Inflammatory macrophage (primary cell): ENCODE measurements at regions not wholly inside any gene's neighbourhood (a gene's known extent, or its start where the extent isn't known, plus 50 kb on each side); places are given as distances from the start of the nearest gene placed in this dataset.
"Not testable (repeated sequence)": the region's sequence is repeated elsewhere in the genome, so short reads cannot be mapped to it uniquely, and the experiment has no call there.

Experiments used
- DNase-seq, 2 donors: peaks; one replicate each; pipeline ENCODE4 v3.0.0-alpha.2; 2020 to 2022

DNA sequence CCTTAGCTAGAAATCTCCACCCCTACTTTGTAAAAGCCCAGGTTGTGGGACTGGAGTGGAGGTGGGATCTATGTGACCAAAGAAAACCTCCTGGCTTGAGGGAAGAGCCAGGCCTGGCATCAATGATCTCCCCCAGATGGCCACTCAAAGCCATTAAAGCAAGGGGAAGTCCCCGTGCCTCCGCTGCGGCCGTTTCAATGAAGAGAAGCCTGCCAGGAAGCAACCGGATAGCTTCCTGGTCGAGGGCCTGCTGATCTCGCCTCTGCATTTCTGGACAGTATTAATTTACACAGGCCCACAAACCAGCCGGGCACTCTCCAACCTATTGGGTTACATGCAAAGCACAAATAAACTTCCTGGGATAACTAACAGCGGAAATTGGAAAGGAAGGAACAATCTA lies 160.5 kb upstream of the MSX2 start:
- DNase-seq, result no peak

DNA sequence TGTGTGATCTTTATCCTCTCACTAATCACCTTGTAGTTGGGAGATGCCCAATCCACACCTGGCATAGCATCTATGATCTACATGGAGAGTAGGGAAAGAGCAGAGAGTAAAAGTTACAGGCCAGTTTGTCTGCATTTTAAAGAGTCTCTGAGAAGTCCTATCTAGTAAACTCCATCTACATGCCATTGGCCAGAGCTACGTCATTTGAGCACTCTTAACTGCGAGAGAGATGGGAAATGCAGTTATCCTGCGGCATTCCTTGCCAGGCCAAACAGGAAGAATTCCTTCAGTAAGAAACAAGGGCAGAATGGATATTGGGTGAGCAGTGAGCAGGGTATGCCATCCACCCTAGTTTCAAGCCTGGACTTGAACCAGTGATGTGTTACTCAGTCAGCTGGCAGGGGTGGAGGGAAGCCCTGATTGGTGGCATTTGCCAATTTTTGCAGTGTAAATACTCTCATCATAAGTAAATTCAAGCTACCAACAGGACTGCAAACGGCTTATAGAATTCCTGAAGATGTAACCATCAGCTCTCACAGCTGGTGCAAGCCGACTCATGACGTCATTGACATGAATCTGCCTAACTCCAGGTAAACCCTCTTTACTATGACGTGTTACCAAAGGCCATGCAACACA lies 156.8 kb upstream of the MSX2 start:
- no peak for DNase-seq

DNA sequence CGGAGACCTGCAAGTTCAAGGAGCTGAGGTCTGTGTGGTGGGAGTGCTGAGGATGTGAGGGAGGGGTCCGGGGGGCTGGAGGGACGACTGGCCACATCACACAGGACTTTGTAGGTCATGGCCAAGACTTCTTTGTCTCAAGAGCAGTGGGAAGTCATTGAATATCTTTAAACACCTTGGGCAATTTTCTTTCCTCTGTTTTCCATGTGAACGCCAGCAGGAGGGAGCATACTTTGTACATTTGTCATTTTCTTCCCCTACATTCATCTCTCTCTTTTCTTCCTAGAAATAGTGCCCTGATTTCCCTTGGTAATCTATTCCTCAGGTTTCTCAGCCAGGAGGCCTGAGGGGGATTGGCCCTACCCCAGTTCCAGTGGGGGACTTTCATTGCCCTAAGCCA lies 153.7 kb upstream of the MSX2 start:
- no peak for DNase-seq

DNA sequence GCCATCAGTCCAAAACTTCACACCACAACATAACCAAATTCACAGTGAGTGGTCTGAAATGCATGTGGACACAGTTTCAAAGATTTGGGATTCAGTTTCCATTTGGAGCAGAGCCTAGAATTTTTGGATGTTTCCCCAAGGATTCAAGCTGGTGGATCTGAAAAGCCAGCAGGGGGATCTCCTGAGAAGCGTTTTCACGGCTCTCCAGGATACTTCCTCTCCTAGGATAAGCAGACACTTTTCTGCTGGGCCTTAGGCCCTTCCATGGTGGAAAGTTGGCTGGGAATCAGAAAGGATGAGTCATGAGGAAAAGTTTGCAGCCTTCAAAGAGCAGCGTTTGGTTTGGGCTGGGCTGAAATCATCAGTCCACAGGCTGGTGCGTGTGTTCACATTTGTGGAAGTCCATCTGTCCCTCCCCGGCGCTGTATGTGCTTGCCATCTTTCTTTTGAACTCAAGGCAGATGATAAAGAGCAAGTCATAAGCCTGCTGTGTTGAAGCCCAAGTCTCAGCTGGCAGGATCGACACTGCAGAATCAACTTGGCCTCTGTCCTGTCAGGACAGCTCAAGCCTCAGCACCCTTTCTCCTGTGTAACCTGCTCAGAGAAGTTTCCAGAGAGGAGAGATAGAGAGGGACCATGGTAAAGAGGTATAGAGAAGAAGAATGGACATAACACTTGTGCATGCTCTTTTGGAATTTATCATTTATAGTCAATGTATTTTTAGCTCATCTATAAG lies 152.6 kb upstream of the MSX2 start:
- DNase-seq, result no peak

DNA sequence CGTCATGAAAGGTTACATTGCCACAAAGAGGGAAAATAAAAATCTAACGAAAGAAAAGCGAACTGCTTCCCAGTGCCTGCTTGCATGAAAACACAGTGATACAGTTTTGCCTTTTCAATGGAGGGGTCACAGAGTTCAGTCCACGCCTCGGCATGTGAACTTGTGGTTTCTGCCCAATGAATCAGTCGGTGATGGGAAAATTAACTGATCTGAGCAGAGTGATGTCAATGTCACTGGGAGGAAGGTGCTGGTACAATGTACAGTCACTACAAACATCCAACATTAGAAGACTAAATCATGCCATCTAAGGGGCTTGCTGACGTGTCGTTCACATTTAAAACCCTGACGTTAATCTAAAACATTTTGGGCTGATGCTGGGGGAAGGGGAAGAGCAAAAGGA lies 151.8 kb upstream of the MSX2 start:
- DNase-seq, result no peak

DNA sequence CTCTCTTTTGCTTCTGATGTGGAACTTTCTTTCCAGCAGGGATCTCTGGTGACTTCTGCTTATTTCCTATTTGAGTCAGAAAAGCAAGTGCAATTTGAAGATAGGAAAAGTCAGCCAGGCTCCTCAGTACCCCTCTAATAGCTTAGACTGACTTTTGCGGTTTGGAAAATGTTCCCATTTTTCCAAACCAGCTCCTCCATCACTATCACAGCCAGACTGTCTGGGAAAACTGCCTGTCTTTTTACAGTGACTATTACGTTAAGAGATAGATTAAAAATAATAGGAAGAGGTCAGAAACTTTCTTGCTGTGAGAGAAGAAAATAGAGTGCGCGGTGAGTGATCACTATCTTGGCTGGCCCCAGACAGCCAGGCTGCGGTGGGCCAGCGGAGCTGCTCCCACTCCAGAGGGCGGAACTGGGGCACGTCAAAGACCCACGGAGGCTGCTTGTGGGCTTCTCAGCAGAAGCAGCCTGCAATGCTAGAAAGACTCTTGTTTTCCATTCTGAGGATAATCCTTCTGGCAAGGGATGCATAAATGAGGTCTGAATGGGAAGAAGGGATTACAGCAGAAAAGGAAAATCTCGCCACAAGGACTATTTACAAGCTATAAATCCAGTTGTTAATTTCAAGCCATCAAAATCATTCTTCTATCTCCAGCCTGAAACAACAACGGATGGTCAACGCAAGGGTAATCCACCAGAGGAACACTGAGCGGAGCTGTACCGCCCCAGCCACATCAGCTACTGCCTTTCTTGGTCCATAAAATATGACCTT lies 151.0 kb upstream of the MSX2 start:
- no peak for DNase-seq

DNA sequence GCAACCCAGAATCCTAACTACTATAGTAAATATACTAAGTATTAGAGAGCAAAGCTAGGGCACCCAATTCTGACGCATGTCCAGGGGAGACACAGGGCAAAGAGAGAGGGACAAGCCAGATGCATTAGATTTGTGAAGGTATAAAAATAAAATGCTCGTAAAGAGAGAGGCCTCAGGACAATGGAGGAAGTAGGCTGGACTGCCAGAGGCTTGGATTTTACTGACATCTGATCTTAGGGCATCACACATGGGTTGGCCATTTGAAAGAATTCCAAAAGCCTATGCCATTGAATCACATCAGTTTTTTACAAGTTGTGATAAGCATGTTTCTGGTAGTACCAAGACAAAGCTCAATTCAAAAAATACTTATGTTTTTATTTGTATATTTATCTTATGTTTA lies 149.3 kb upstream of the MSX2 start:
- no peak for DNase-seq

DNA sequence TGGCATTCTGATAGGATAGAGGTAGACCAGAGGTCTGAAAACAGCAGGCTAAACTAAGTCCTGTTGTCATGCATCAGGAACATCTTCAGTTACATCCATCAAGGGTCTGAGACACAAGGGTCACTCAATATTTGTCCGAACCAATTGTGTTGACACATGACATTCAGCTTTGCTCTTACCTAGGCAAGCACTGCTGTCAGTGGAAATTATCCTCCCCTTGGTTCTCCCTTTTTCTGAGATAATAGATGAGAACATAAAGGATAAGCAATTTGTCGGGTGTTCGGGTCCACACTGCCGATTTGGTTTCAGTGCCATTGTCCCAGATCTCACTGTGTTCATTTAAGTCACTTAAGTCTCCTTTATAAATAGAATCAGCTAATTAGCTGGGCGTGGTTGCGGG lies 148.3 kb upstream of the MSX2 start:
- no peak for DNase-seq

DNA sequence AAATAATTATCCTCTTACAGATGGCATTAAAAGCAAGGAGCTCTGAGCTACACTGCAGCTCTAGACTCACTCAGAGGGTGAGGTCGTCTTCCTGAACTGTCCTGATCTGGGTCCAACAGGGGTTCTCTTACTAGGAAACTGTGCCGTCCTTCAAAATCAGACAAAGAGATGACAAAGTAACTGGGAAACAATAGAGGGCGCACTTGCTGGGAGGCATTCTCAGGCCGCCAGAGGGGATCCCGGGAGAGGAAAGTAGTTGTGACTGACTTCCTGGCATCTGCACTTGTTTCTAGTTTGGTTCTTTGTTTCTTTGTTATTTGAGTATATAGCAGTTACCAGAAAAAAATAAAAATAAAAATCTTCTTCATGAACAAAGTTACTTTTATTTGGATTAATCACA lies 142.9 kb upstream of the MSX2 start:
- DNase-seq, result peak in 1 of 2 donors; percentile 12

DNA sequence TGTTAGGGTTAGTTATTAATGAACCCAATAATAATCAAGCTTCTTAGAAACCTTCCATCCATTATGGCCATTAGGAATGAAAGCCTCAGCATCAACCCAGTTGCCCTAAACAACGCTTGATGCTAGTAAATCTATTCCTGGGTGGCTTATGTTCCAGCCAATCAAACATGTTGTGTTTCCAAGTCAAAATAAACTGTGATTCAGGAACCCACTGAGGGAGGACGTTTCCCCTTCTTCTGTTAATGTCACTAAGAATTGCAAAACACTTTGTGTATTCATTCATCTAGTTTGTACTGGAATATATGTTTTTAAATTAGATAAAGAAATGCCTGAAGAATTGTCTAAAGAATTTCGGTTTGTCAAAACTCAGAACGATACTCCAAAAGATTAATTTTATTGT lies 142.5 kb upstream of the MSX2 start:
- no peak for DNase-seq

DNA sequence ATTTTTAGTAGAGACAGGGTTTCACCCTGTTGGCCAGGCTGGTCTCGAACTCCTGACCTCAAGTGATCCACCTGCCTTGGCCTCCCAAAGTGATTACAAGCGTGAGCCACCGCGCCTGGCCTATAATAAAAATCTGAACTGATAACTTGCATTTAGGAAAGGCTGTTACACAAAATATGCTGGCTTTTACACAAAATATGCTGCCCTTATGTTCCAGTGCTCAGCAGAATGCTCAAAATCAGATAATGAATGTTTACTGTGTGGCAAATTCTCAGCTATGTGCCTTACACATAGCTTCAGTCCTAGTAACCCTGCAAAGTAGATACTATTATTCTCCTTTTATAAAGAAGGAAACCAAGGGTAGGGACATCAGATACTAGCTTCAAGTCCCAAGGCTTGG lies 141.3 kb upstream of the MSX2 start:
- no peak for DNase-seq

DNA sequence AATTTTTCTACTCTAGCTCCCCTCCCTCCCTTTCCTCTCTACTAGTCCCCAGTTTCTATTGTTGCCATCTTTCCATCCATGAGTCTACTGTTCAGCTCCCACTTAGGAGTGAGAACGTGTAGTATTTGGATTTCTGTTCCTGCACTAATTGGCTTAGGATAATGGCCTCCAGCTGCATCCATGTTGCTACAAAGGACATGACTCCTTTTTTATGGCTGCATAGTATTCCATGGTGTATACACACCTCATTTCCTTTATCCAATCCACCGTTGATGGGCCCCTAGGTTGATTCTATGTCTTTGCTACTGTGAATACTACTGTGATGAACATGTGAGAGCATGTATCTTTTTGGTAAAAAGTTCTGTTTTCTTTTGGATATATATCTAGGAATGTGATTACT lies 138.9 kb upstream of the MSX2 start:
- no peak for DNase-seq

DNA sequence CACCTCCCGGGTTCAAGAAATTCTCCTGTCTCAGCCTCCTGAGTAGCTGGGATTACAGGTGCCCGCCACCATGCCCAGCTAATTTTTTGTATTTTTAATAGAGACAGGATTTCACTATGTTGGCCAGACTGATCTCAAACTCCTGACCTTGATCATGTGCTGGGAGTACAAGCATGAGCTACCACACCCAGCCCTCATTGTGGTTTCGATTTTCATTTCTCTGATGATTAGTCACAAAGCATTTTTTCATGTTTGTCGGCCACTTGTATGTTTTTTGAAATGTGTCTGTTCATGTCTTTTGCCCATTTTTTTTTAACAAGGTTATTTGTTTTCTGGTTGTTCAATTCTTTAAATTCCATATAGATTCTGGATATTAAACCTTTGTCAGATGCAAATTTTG lies 138.2 kb upstream of the MSX2 start:
- DNase-seq, result not testable (repeated sequence)

DNA sequence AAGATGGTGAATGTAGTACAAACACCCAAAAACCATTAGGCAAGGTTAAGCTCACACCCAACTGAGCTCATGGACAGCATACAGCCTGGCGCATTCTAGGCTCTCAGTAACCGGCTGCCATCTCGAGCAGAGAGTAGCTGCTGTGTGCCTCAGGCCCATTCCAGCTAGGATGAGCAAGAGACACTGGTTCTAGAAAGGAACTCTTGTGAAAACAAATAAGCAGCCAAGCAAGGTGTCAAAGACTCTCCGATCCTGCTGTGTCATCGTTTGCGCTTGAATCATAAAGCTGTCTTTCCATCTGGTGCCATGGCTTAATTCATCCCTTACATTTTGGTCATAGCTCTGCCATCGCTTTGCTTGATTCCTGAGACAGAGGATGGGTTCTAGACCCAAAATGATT lies 135.4 kb upstream of the MSX2 start:
- no peak for DNase-seq

DNA sequence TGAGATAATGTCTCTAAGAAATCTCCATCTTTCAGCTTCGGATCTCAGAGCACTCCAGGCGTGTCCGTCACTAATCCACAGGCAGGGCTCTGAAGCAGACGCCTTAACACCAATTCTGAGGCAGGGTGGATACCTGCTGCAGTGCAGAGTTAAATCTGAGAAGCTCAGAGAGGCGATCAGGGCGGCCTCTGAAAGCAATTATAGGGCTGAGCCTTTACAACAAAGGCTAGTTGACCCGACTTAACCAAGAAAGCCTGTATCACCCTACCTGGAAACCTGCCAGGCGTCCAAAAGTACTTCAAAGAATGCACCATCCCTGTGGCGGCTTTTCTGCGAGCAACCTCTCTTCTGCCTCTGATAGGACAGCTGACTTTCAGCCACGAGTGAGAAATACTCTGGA lies 134.8 kb upstream of the MSX2 start:
- no peak for DNase-seq

DNA sequence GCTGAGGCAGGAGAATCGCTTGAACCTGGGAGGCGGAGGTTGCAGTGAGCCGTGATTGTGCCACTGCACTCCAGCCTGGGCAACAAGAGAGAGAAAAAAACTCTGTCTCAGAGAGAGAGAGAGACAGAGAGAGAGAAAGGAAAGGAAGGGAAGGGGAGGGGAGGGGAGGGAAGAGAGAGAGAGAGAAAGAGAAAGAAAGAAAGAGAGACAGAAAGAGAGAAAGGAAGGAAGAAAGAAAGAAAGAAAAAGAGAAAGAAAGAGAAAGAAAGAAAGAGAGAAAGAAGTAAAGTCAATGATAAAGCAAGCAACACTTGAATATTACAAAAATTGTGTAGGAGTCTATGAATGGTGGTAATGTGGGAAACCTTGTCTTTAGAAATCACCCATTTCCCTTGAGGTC lies 133.6 kb upstream of the MSX2 start:
- no peak for DNase-seq

DNA sequence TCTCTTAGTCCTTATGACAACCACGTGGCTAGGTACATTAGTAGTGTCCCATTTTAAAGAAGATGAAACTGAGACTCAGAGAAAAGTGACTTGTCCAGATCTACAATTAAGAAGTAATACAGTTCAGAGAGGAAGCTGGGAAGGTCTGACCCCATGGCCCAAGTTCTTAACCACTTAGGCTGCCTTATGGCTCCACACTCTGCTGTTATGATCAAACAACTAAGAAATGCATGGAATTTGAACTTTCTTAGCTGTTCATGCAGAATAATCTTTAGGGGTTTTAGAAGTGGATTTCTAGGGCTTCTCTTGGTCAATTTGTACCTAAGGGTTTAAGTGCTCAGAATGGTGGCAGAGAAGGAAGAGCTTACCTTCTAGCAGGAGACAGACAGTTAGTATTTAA lies 128.0 kb upstream of the MSX2 start:
- no peak for DNase-seq

DNA sequence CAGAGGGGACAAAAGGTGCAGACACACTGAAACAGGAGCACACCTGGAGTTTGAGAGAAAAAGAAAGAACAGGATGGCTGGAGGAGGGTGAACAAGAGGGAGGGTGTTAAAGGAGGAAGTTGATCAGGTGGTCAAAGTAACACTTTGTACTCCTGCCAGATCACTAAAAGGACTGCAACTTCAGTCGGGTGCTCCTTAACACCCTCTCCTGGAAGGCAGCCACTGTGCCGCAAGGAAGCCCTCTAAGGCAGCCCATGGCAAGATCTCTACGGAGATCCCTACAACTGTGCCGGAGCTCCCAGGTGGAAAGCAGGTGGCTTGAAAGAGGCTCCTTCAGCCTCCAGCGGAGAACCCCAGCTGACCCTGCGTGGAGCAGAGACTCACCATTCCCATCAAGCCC lies 124.4 kb upstream of the MSX2 start:
- DNase-seq, result no peak

DNA sequence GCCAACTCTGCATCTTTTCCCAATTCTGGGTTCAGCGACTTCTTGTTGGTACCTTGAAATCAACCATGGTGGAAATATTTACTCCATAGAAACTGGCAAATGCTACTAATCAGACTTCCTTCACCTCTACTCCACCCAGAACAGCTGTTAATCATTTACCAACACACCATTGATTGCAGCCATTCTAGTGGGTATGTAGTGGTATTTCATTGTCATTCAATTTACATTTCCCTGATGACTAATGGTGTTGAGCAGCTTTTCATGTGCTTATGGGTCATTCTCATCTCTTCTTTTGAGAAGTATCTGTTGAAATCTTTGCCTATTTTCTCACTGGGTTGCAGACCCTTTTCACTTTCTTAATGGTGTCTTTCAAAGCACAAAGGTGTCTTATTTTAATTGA lies 122.4 kb upstream of the MSX2 start:
- DNase-seq, result peak; percentile 11 to 20

DNA sequence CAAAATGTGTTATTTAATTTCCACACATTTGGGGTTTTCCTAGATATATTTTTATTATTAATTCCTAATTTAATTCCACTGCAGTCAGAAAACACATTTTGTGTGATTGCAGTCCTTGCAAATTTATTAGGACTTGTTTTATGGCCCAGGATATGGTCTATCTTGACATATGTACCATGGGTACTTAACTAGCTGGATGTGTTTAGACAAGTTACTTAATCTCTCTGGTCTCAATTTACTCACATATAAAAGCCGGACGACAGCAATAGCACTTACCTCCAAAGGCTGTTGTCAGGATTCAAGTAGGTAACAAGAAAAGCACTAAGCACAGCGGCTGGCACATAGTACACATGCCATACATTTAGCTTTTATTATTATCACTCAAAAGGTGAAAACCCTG lies 118.2 kb upstream of the MSX2 start:
- no peak for DNase-seq

DNA sequence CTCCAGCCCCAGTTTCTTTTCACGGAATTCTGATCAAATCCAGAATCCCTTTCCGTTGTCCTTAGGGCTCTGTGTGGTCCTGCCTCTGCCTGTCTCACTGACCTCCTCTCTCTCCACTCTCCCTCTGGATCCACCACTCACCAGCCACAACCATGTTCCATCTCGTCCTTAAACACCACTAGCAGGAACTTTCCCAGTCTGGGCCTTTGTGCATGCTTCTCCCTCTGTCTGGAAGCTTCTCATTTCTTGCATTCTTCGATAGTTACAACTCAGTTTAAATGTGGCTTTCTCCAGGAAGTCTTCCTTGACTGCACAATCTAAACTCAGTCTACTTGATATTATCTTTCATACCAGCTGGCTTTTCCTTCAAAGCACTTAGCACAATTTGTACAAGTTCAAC lies 117.7 kb upstream of the MSX2 start:
- DNase-seq, result no peak

DNA sequence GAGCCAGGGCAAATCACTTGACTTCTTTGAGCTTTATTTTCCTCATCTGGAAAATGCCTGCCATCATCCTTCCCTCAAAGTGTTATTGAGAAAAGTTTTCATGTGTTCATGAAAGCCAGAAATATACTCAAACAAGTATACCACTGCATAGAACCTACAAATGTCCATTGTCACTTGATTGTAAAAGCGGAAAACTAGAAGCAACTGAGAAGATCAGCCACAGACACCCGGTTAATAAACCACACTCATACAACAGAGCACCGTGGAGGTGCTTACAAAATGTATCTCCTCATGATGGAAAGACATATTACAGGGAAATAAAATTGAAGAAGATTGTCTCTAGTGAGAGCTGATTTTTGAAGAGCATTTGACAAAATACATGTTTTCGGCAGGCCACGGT lies 117.2 kb upstream of the MSX2 start:
- DNase-seq, result no peak

DNA sequence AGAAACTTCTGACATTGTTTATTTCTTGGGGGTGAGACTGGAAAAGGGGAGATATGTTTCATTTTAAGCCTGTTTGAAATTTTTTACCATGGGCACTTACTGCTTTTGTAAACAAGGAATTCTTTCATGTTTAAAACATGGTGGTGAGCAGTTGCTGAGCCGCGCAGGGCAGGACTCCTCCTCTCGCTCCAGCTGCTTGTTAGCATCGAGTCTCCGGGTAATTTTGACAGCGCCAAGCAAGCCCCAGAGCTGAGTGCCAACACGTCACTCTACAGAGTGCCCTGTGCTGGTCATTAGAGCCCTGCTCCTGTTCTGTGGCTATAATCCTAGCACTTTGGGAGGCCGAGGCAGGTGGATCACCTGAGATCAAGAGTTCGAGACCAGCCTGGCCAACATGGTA lies 116.5 kb upstream of the MSX2 start:
- DNase-seq, result no peak

DNA sequence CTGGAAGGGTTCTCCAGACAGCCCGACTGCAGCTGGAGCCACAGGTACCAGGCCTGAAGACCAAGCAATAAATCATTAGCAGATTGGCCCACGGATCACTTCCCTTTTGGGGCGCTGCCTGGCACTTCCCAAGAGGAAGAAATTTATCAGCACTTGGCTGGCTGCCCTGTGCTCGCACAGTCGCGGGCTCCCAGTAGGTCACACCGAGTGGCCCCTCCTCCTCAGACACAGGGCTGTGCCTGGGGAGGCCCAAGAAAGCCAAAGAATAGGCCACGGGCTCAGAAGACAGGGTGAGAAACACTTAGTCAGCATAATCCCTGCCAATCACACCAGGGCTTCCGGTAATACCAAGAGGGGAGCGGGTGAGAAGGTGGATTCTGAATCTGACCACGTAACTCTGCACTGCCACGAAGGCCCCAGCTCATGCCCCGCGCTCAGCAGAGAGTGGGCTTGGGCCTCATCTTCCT lies 115.7 kb upstream of the MSX2 start:
- peak; percentile 55 to 62 for DNase-seq
